ENCODE measurements at regions not wholly inside any gene's neighbourhood (a gene's known extent, or its start where the extent isn't known, plus 50 kb on each side); places are given as distances from the start of the nearest gene placed in this dataset.

DNA sequence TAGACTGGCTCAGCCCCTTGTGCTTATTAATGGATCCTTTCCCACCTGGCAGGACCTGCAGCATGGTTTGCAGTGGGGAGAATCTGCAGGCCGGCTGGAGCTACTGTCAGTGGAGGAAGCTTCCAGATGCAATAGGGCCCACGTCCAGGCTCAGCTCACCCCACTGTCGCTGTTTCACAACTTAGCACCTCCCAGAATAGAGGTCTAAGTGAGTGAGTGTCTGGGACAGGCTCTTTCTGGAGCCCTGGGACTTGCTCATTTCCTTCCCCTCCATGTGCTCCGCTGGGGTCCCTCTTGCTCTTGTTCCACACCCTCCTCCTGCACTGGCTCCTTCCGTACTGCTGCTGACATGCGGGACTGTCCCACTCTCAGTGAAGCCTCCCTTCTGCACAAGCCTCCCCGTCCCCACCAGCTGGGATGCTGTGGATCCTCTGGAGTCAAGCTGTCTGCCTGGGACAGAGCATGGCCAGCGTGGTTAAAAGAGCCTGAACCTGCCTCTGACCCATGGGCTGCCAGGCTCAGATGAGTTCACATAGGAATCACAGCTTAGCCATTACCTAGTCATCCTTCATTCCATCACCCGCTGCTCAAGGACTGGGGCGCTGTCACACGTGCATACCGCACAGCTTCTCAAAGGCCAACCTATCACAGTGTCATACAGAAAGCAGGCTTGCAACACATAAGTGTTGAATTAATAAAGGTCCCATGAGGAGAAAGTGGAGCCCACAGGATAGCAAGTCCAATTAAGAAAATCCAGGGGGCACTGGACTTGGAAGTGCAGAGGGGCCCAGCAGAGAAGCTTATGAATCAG is 135.9 kb downstream of the ACKR3 start:
- Histone ChIP-seq H4K20me1 (ENCODE audit: control insufficient read depth, extremely low read depth, insufficient read depth, low read length) (no peaks in the 10 kb centered on the region), H3K36me3 (ENCODE audit: control insufficient read depth, insufficient read depth, low read length) (no peaks in the 10 kb centered on the region), H3K9me3 (ENCODE audit: control insufficient read depth, insufficient read depth, low read depth, low read length) (no peaks in the 10 kb centered on the region), H2AFZ (ENCODE audit: low read length) (no peak overlapping the region), H3K4me3 (replicated peaks in 1 of 4; ENCODE audit: control extremely low read depth in 1 of 4, insufficient read depth in 1 of 4, low read depth in 3 of 4, low read length in 4 of 4) (no peak overlapping the region), H3K4me2 (ENCODE audit: extremely low read depth, insufficient read depth, low read length) (no peak overlapping the region), H3K79me2 (ENCODE audit: control insufficient read depth, insufficient read depth, low read length) (no peaks in the 10 kb centered on the region), H3K9ac (ENCODE audit: insufficient read depth, low read length) (no peak overlapping the region), H3K27ac (ENCODE audit: insufficient read depth, low read length) (no peak overlapping the region), H3K4me1 (ENCODE audit: control insufficient read depth, extremely low read depth, insufficient read depth, low read length) (no peaks in the 10 kb centered on the region), H3K27me3 (ENCODE audit: control insufficient read depth, insufficient read depth, low read length) (no peaks in the 10 kb centered on the region)
- peak in 1 of 2 donors; percentile 27 for DNase-seq (ENCODE audit: low read depth in 2 of 2)
- no peak for TF ChIP-seq EZH2 (IDR thresholded peaks at IDR 0.05; ENCODE audit: low read length, missing control alignments)
- TF ChIP-seq, protein P1, sequence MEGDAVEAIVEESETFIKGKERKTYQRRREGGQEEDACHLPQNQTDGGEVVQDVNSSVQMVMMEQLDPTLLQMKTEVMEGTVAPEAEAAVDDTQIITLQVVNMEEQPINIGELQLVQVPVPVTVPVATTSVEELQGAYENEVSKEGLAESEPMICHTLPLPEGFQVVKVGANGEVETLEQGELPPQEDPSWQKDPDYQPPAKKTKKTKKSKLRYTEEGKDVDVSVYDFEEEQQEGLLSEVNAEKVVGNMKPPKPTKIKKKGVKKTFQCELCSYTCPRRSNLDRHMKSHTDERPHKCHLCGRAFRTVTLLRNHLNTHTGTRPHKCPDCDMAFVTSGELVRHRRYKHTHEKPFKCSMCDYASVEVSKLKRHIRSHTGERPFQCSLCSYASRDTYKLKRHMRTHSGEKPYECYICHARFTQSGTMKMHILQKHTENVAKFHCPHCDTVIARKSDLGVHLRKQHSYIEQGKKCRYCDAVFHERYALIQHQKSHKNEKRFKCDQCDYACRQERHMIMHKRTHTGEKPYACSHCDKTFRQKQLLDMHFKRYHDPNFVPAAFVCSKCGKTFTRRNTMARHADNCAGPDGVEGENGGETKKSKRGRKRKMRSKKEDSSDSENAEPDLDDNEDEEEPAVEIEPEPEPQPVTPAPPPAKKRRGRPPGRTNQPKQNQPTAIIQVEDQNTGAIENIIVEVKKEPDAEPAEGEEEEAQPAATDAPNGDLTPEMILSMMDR (conservative IDR thresholded peaks at IDR 0.05 in 1 of 2, IDR thresholded peaks at IDR 0.05 in 1 of 2; ENCODE audit: low read depth in 1 of 2, low read length in 2 of 2), result no peak

DNA sequence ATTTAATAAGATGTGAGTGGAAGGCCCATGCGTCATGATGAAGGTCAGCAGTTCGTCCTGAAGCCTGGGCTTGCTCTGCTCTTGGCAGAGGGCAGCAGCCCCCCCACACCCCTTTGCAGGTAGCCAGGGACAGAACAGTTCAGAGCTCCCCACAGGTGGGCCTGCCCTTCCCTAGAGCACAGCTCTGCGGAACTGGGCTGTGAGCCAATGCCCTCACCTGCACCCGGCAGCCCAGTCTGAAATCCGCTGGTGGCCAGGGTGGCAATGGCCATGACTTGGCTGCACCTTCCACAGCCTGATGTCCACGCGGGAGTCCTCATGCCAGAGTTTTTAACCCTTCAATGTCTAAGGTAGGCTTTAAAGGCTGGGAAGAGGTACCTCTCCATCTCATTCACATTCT is 136.7 kb downstream of the ACKR3 start:
- Histone ChIP-seq H3K27ac (ENCODE audit: insufficient read depth, low read length) (no peak overlapping the region), H3K9ac (ENCODE audit: insufficient read depth, low read length) (no peak overlapping the region), H3K79me2 (ENCODE audit: control insufficient read depth, insufficient read depth, low read length) (no peaks in the 10 kb centered on the region), H3K36me3 (ENCODE audit: control insufficient read depth, insufficient read depth, low read length) (no peaks in the 10 kb centered on the region), H3K4me2 (ENCODE audit: extremely low read depth, insufficient read depth, low read length) (no peak overlapping the region), H3K4me3 (replicated peaks in 1 of 4; ENCODE audit: control extremely low read depth in 1 of 4, insufficient read depth in 1 of 4, low read depth in 3 of 4, low read length in 4 of 4) (no peak overlapping the region), H3K4me1 (ENCODE audit: control insufficient read depth, extremely low read depth, insufficient read depth, low read length) (no peaks in the 10 kb centered on the region), H4K20me1 (ENCODE audit: control insufficient read depth, extremely low read depth, insufficient read depth, low read length) (no peaks in the 10 kb centered on the region), H2AFZ (ENCODE audit: low read length) (no peak overlapping the region), H3K27me3 (ENCODE audit: control insufficient read depth, insufficient read depth, low read length) (no peaks in the 10 kb centered on the region), H3K9me3 (ENCODE audit: control insufficient read depth, insufficient read depth, low read depth, low read length) (no peaks in the 10 kb centered on the region)
- TF ChIP-seq EZH2 (IDR thresholded peaks at IDR 0.05; ENCODE audit: low read length, missing control alignments), result no peak
- TF ChIP-seq, protein P1 (conservative IDR thresholded peaks at IDR 0.05 in 1 of 2, IDR thresholded peaks at IDR 0.05 in 1 of 2; ENCODE audit: low read depth in 1 of 2, low read length in 2 of 2), result no peak
- no peak for DNase-seq (ENCODE audit: low read depth in 2 of 2)

DNA sequence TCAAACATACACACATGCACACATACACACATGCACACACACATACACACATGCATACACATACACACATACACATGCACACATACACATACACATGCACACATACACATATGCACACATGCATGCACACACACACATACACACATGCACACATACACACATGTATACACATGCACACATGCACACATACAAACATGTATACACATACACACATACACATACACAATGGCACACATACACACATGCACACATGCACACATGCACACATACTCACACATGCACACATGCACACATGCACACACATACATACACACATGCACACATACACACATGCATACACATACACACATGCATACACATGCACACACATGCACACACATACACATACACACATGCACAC is 137.2 kb downstream of the ACKR3 start:
- H3K4me2 ChIP-seq (ENCODE audit: extremely low read depth, insufficient read depth, low read length), result no peak overlapping the region

More for the DNA sequence above, 137.2 kb downstream of the ACKR3 start:
- Histone ChIP-seq H3K4me3 (replicated peaks in 1 of 4; ENCODE audit: control extremely low read depth in 1 of 4, insufficient read depth in 1 of 4, low read depth in 3 of 4, low read length in 4 of 4) (no peak overlapping the region), H2AFZ (ENCODE audit: low read length) (no peak overlapping the region), H3K9me3 (ENCODE audit: control insufficient read depth, insufficient read depth, low read depth, low read length) (no peaks in the 10 kb centered on the region), H3K36me3 (ENCODE audit: control insufficient read depth, insufficient read depth, low read length) (no peaks in the 10 kb centered on the region), H3K9ac (ENCODE audit: insufficient read depth, low read length) (no peak overlapping the region), H3K79me2 (ENCODE audit: control insufficient read depth, insufficient read depth, low read length) (no peaks in the 10 kb centered on the region), H3K27ac (ENCODE audit: insufficient read depth, low read length) (no peak overlapping the region), H3K27me3 (ENCODE audit: control insufficient read depth, insufficient read depth, low read length) (no peaks in the 10 kb centered on the region), H4K20me1 (ENCODE audit: control insufficient read depth, extremely low read depth, insufficient read depth, low read length) (no peaks in the 10 kb centered on the region), H3K4me1 (ENCODE audit: control insufficient read depth, extremely low read depth, insufficient read depth, low read length) (no peaks in the 10 kb centered on the region)
- TF ChIP-seq, protein P1 (conservative IDR thresholded peaks at IDR 0.05 in 1 of 2, IDR thresholded peaks at IDR 0.05 in 1 of 2; ENCODE audit: low read depth in 1 of 2, low read length in 2 of 2), result no peak
- TF ChIP-seq EZH2 (IDR thresholded peaks at IDR 0.05; ENCODE audit: low read length, missing control alignments), result no peak
- no peak for DNase-seq (ENCODE audit: low read depth in 2 of 2)

Data from fibroblast of lung (primary cell).